HCT116 (cell line): ENCODE measurements at regions not wholly inside any gene's neighbourhood (a gene's known extent, or its start where the extent isn't known, plus 50 kb on each side); places are given as distances from the start of the nearest gene placed in this dataset.

ENCODE experiments used
- ATAC-seq: fragments of 200-7000 bp; cut with Tn5 transposase; 2 replicates; pipeline ENCODE4 v1.9.1; 2020; ENCODE audit warnings: mild to moderate bottlenecking, moderate library complexity
- BruUV-seq: library from RNA; stranded (reverse); fragments of 400-500 nt; replicated peaks from 2 replicates; lab custom pipeline; 2021; lab: Mats Ljungman, UMichigan
- CTCF ChIA-PET: fragments of 300-600 bp; sonication (Branson Sonifier 250); formaldehyde crosslinking; loops from one replicate; lab custom pipeline; 2021; ENCODE audit warnings: antibody characterized with exemption; lab: Charles Lee
- POLR2A ChIA-PET: fragments of 300-600, 350-600 bp; sonication (Branson Sonifier 250); formaldehyde crosslinking; loops from one replicate; lab custom pipeline; 2021; ENCODE audit warnings: antibody characterized with exemption; lab: Charles Lee
- RAD21 ChIA-PET, 2 experiments: fragments of 300-600 bp; sonication (Branson Sonifier 250); formaldehyde crosslinking; loops; one replicate each; lab custom pipeline; 2023; ENCODE audit warnings: low total read pairs in 2 of 2; ENCODE audit not compliant: uncharacterized antibody in 2 of 2, unreplicated experiment in 2 of 2, low non-redundant PET in 1 of 2; lab: Charles Lee
- DNase-seq: peaks from one replicate; pipeline ENCODE4 v3.0.0-alpha.2; 2010; ENCODE audit warnings: low read depth, low spot score
- H2AFZ ChIP-seq: fragments of 200-600 bp; shearing (Covaris generic), sonication (generic); 2 replicates; pipeline ENCODE4 v1.6.1; 2017; ENCODE audit warnings: low read depth, mixed run types, mixed read lengths, antibody characterized with exemption, low read length; ENCODE audit not compliant: poor library complexity, severe bottlenecking
- H3K27ac ChIP-seq: 2 replicates; pipeline ENCODE4 v1.5.1; 2012; ENCODE audit warnings: low read depth, low read length
- H3K27me3 ChIP-seq: fragments of 200-600 bp; sonication (generic); 2 replicates; pipeline ENCODE4 v1.6.1; 2016; ENCODE audit warnings: mixed run types, low read length, mixed read lengths; ENCODE audit not compliant: insufficient read depth
- H3K36me3 ChIP-seq, 2 experiments: fragments of 200-500 bp in 1 of 2; fragments of 200-600 bp in 1 of 2; sonication (Bioruptor generic) in 1 of 2; sonication (generic) in 1 of 2; 2 replicates each; pipeline versions ENCODE4 v1.5.1 to v1.6.1; 2014 to 2016; ENCODE audit warnings: low read length in 2 of 2, inconsistent platforms in 1 of 2, mixed read lengths in 1 of 2, mixed run types in 1 of 2; ENCODE audit not compliant: insufficient read depth in 2 of 2, control insufficient read depth in 1 of 2
- H3K4me1 ChIP-seq, 2 experiments: fragments of 200-600 bp in 1 of 2; sonication (generic) in 1 of 2; 2 replicates each; pipeline versions ENCODE4 v1.5.1 to v1.6.1; 2012 to 2017; ENCODE audit warnings: low read length in 2 of 2, inconsistent platforms in 1 of 2, mild to moderate bottlenecking in 1 of 2, mixed read lengths in 1 of 2, mixed run types in 1 of 2, moderate library complexity in 1 of 2; ENCODE audit not compliant: insufficient read depth in 2 of 2, control insufficient read depth in 1 of 2
- H3K4me2 ChIP-seq: fragments of 200-600 bp; sonication (generic); 2 replicates; pipeline ENCODE4 v1.6.1; 2017; ENCODE audit warnings: mixed run types, low read length, mixed read lengths
- H3K4me3 ChIP-seq, 2 experiments: fragments of 200-600 bp in 1 of 2; sonication (generic) in 1 of 2; replicated peaks in 1 of 2; 2 replicates each; pipeline ENCODE4 v1.5.1; 2011 to 2016; ENCODE audit warnings: low read length in 2 of 2, control low read depth in 1 of 2, low read depth in 1 of 2, mild to moderate bottlenecking in 1 of 2, mixed read lengths in 1 of 2, mixed run types in 1 of 2
- H3K79me2 ChIP-seq: fragments of 200-600 bp; sonication (generic); 2 replicates; pipeline ENCODE4 v1.6.1; 2017; ENCODE audit warnings: mild to moderate bottlenecking, mixed run types, low read length, moderate library complexity, mixed read lengths; ENCODE audit not compliant: insufficient read depth
- H3K9ac ChIP-seq: fragments of 200-600 bp; sonication (generic); 2 replicates; pipeline ENCODE4 v1.6.1; 2016; ENCODE audit warnings: low read length, mixed read lengths
- H3K9me2 ChIP-seq: fragments of 200-600 bp; sonication (generic), shearing (Covaris generic); 2 replicates; pipeline ENCODE4 v1.6.1; 2017; ENCODE audit warnings: mixed run types, mild to moderate bottlenecking, moderate library complexity; ENCODE audit not compliant: insufficient read depth
- H3K9me3 ChIP-seq, 2 experiments: fragments of 200-500 bp in 1 of 2; fragments of 200-600 bp in 1 of 2; sonication (Bioruptor generic) in 1 of 2; sonication (generic) in 1 of 2; 2 replicates each; pipeline ENCODE4 v1.6.1; 2014 to 2017; ENCODE audit warnings: low read length in 2 of 2, mixed read lengths in 2 of 2, inconsistent platforms in 1 of 2, low read depth in 1 of 2, mild to moderate bottlenecking in 1 of 2, mixed run types in 1 of 2, moderate library complexity in 1 of 2; ENCODE audit not compliant: control insufficient read depth in 1 of 2, insufficient read depth in 1 of 2
- H4K20me1 ChIP-seq: fragments of 200-600 bp; sonication (generic), shearing (Covaris generic); 2 replicates; pipeline ENCODE4 v1.6.1; 2017; ENCODE audit warnings: mixed run types, mild to moderate bottlenecking, moderate library complexity; ENCODE audit not compliant: insufficient read depth
- ATF3 ChIP-seq: IDR thresholded peaks from 2 replicates; pipeline ENCODE4 v1.6.1; 2012
- CEBPB ChIP-seq: IDR thresholded peaks from 2 replicates; pipeline ENCODE4 v1.6.1; 2012; ENCODE audit warnings: low read depth
- CTCF ChIP-seq, 3 experiments: fragments of 200-600 bp in 1 of 3; sonication (generic) in 1 of 3; IDR thresholded peaks in 2 of 3; conservative IDR thresholded peaks in 1 of 3; 2 replicates each; pipeline ENCODE4 v1.5.1; 2012 to 2017; ENCODE audit warnings: low read depth in 2 of 3, low read length in 2 of 3, antibody characterized with exemption in 1 of 3, borderline replicate concordance in 1 of 3, control low read depth in 1 of 3, mild to moderate bottlenecking in 1 of 3, mixed read lengths in 1 of 3, mixed run types in 1 of 3, moderate library complexity in 1 of 3; ENCODE audit not compliant: insufficient read depth in 1 of 3
- EGR1 ChIP-seq: IDR thresholded peaks from 2 replicates; pipeline ENCODE4 v1.6.1; 2012; ENCODE audit warnings: low read depth
- ELF1 ChIP-seq: IDR thresholded peaks from 2 replicates; pipeline ENCODE4 v1.6.1; 2012; ENCODE audit warnings: low read depth, borderline replicate concordance
- EZH2 ChIP-seq: fragments of 200-600 bp; sonication (generic); IDR thresholded peaks from 2 replicates; pipeline ENCODE4 v1.6.1; 2017; ENCODE audit warnings: antibody characterized with exemption, mixed run types
- EZH2phosphoT487 ChIP-seq: fragments of 200-600 bp; IDR thresholded peaks from 2 replicates; pipeline ENCODE4 v1.6.1; 2018; ENCODE audit warnings: antibody characterized with exemption, borderline replicate concordance
- FOSL1 ChIP-seq: IDR thresholded peaks from 2 replicates; pipeline ENCODE4 v1.6.1; 2012; ENCODE audit warnings: low read depth
- JUND ChIP-seq: IDR thresholded peaks from 2 replicates; pipeline ENCODE4 v1.6.1; 2012
- MAX ChIP-seq: IDR thresholded peaks from 2 replicates; pipeline ENCODE4 v1.6.1; 2012
- POLR2A ChIP-seq: IDR thresholded peaks from 2 replicates; pipeline ENCODE4 v1.7.0; 2011; ENCODE audit warnings: borderline replicate concordance; ENCODE audit not compliant: insufficient read depth, insufficient read length; ENCODE audit errors: extremely low read depth
- POLR2AphosphoS5 ChIP-seq: IDR thresholded peaks from 2 replicates; pipeline ENCODE4 v1.6.1; 2011; ENCODE audit warnings: mild to moderate bottlenecking, low read depth, low read length, moderate library complexity
- SP1 ChIP-seq: IDR thresholded peaks from 2 replicates; pipeline ENCODE4 v1.6.1; 2012; ENCODE audit warnings: low read depth
- SRF ChIP-seq: IDR thresholded peaks from 2 replicates; pipeline ENCODE4 v1.6.1; 2012; ENCODE audit warnings: low read depth
- TCF7L2 ChIP-seq: IDR thresholded peaks from 2 replicates; pipeline ENCODE4 v1.7.0; 2011; ENCODE audit warnings: borderline replicate concordance, inconsistent platforms; ENCODE audit not compliant: insufficient read depth, insufficient read length; ENCODE audit errors: extremely low read depth
- YY1 ChIP-seq: IDR thresholded peaks from 2 replicates; pipeline ENCODE4 v1.6.1; 2011; ENCODE audit warnings: low read length, low read depth, moderate library complexity, mild to moderate bottlenecking; ENCODE audit not compliant: insufficient replicate concordance; ENCODE audit errors: extremely low read depth
- ZFX ChIP-seq: fragments of 450-650 bp; IDR thresholded peaks from 2 replicates; pipeline ENCODE4 v1.6.1; 2017
- ZNF274 ChIP-seq: fragments of 200-500 bp; sonication (Bioruptor generic); IDR thresholded peaks from 2 replicates; pipeline ENCODE4 v1.6.1; 2014; ENCODE audit warnings: mild to moderate bottlenecking, low read depth, low read length, inconsistent platforms
- intact Hi-C: fragments of 100-400 bp; cut with micrococcal nuclease; formaldehyde crosslinking; loops from 2 replicates; pipeline ENCODE4 v1.10.0; 2022
- TF ChIP-seq, protein P1 (sequence below): IDR thresholded peaks from 2 replicates; pipeline ENCODE4 v1.6.1; 2011; ENCODE audit warnings: mild to moderate bottlenecking, low read length, moderate library complexity; ENCODE audit not compliant: insufficient replicate concordance; ENCODE audit errors: extremely low read depth
- TF ChIP-seq, protein P2 (sequence below): IDR thresholded peaks from 2 replicates; pipeline ENCODE4 v1.6.1; 2012; ENCODE audit warnings: low read depth

DNA sequence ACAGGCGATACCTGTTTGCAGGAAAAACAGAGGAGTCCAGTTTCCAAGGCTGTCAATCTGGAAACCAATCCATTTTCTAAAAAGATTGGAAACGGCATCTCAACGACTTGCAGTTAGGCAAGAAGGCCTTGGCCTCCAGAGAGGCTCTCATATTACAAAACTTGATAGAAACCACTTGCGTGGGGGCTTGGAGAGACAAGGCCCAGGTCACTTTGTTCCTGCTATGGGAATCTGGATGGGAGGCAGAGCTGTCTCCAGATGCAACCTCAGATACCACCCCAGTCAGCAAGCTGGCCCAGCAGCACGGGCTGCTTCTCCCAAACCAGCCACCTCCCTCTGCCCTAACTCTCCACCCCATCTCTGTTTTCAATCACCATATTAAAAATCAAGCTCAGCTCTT, 298.8 kb downstream of the TNS1 start:
- BruUV-seq: no TSS peak
- ChIA-PET POLR2A (no interaction called here), RAD21 (no interaction called here), CTCF (no interaction called here)
- Histone ChIP-seq H3K27ac (no peak overlapping the region), H3K27me3 (peaks cover 69% of the 10 kb centered on the region), H3K4me3 (no peak overlapping the region), H2AFZ (no peak overlapping the region), H3K79me2 (no peaks in the 10 kb centered on the region), H3K9me2 (no peaks in the 10 kb centered on the region), H3K36me3 (no peaks in the 10 kb centered on the region), H3K4me1 (no peaks in the 10 kb centered on the region), H3K4me2 (no peak overlapping the region), H3K9ac (no peak overlapping the region), H4K20me1 (no peaks in the 10 kb centered on the region), H3K9me3 (no peaks in the 10 kb centered on the region)
- DNase-seq (no peak), ATAC-seq (no peak)
- intact Hi-C loops: no loop called here
- no peak for TF ChIP-seq CTCF (IDR thresholded peaks at IDR 0.05 in 2 of 3, conservative IDR thresholded peaks at IDR 0.05 in 1 of 3; ENCODE audit: borderline replicate concordance in 1 of 3, insufficient read depth in 1 of 3, low read depth in 2 of 3, low read length in 2 of 3)
- no peak for TF ChIP-seq JUND
- TF ChIP-seq SP1: no peak
- no peak for TF ChIP-seq ZNF274
- no peak for TF ChIP-seq POLR2A
- no peak for TF ChIP-seq EGR1
- no peak for TF ChIP-seq ATF3
- no peak for TF ChIP-seq EZH2
- no peak for TF ChIP-seq POLR2AphosphoS5
- TF ChIP-seq ZFX: no peak
- no peak for TF ChIP-seq FOSL1
- TF ChIP-seq EZH2phosphoT487: no peak
- TF ChIP-seq, protein P1, sequence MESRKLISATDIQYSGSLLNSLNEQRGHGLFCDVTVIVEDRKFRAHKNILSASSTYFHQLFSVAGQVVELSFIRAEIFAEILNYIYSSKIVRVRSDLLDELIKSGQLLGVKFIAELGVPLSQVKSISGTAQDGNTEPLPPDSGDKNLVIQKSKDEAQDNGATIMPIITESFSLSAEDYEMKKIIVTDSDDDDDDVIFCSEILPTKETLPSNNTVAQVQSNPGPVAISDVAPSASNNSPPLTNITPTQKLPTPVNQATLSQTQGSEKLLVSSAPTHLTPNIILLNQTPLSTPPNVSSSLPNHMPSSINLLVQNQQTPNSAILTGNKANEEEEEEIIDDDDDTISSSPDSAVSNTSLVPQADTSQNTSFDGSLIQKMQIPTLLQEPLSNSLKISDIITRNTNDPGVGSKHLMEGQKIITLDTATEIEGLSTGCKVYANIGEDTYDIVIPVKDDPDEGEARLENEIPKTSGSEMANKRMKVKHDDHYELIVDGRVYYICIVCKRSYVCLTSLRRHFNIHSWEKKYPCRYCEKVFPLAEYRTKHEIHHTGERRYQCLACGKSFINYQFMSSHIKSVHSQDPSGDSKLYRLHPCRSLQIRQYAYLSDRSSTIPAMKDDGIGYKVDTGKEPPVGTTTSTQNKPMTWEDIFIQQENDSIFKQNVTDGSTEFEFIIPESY: no peak
- TF ChIP-seq CEBPB: no peak
- TF ChIP-seq TCF7L2: no peak
- no peak for TF ChIP-seq YY1
- no peak for TF ChIP-seq MAX
- TF ChIP-seq SRF: no peak
- TF ChIP-seq ELF1: no peak
- TF ChIP-seq, protein P2, sequence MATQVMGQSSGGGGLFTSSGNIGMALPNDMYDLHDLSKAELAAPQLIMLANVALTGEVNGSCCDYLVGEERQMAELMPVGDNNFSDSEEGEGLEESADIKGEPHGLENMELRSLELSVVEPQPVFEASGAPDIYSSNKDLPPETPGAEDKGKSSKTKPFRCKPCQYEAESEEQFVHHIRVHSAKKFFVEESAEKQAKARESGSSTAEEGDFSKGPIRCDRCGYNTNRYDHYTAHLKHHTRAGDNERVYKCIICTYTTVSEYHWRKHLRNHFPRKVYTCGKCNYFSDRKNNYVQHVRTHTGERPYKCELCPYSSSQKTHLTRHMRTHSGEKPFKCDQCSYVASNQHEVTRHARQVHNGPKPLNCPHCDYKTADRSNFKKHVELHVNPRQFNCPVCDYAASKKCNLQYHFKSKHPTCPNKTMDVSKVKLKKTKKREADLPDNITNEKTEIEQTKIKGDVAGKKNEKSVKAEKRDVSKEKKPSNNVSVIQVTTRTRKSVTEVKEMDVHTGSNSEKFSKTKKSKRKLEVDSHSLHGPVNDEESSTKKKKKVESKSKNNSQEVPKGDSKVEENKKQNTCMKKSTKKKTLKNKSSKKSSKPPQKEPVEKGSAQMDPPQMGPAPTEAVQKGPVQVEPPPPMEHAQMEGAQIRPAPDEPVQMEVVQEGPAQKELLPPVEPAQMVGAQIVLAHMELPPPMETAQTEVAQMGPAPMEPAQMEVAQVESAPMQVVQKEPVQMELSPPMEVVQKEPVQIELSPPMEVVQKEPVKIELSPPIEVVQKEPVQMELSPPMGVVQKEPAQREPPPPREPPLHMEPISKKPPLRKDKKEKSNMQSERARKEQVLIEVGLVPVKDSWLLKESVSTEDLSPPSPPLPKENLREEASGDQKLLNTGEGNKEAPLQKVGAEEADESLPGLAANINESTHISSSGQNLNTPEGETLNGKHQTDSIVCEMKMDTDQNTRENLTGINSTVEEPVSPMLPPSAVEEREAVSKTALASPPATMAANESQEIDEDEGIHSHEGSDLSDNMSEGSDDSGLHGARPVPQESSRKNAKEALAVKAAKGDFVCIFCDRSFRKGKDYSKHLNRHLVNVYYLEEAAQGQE: no peak
